SK-N-SH (cell line): ENCODE measurements at regions not wholly inside any gene's neighbourhood (a gene's known extent, or its start where the extent isn't known, plus 50 kb on each side); places are given as distances from the start of the nearest gene placed in this dataset.

Source experiments
- CTCF ChIA-PET: fragments of 300-600, 350-600 bp; formaldehyde crosslinking; extraction: SDS; loops from one replicate; lab custom pipeline; 2021; lab: Yijun Ruan, JAX
- POLR2A ChIA-PET: fragments of 350-600 bp; sonication (Branson Sonifier 250); formaldehyde crosslinking; extraction: SDS; loops from one replicate; lab custom pipeline; 2020; ENCODE audit warnings: antibody characterized with exemption, inconsistent platforms; lab: Yijun Ruan, JAX
- DNase-seq: peaks from one replicate; pipeline ENCODE4 v3.0.0; 2012
- H2AFZ ChIP-seq: fragments of 200-600 bp; sonication (generic); 2 replicates; pipeline ENCODE4 v1.8.1; 2016; ENCODE audit warnings: antibody characterized with exemption, mild to moderate bottlenecking, low read depth
- H3F3A ChIP-seq: fragments of 200-600 bp; sonication (generic); replicated peaks from 2 replicates; pipeline ENCODE3; 2016; ENCODE audit warnings: antibody characterized with exemption, mild to moderate bottlenecking; ENCODE audit not compliant: insufficient read depth
- H3K27ac ChIP-seq, 2 experiments: fragments of 200-500 bp in 1 of 2; fragments of 200-600 bp in 1 of 2; sonication (Bioruptor generic) in 1 of 2; sonication (generic), shearing (Covaris generic) in 1 of 2; 2 replicates each; pipeline versions ENCODE4 v1.5.1 to v1.6.1; 2014 to 2016; ENCODE audit warnings: low read depth in 2 of 2, inconsistent platforms in 1 of 2, low read length in 1 of 2, mild to moderate bottlenecking in 1 of 2, mixed read lengths in 1 of 2
- H3K27me3 ChIP-seq: fragments of 200-600 bp; sonication (generic), shearing (Covaris generic); 2 replicates; pipeline ENCODE4 v1.6.1; 2016; ENCODE audit warnings: mixed run types; ENCODE audit not compliant: insufficient read depth
- H3K36me3 ChIP-seq, 2 experiments: fragments of 200-500 bp in 1 of 2; fragments of 200-600 bp in 1 of 2; sonication (Bioruptor generic) in 1 of 2; sonication (generic) in 1 of 2; replicated peaks in 1 of 2; 2 replicates each; pipeline versions ENCODE3 to v1.5.1; 2014 to 2016; ENCODE audit warnings: low read length in 1 of 2, mild to moderate bottlenecking in 1 of 2; ENCODE audit not compliant: insufficient read depth in 2 of 2, control insufficient read depth in 1 of 2
- H3K4me1 ChIP-seq, 2 experiments: fragments of 200-500 bp in 1 of 2; fragments of 200-600 bp in 1 of 2; sonication (Bioruptor generic) in 1 of 2; sonication (generic), shearing (Covaris generic) in 1 of 2; 2 replicates each; pipeline versions ENCODE4 v1.5.1 to v1.6.1; 2014 to 2016; ENCODE audit warnings: low read depth in 1 of 2, low read length in 1 of 2, mixed run types in 1 of 2; ENCODE audit not compliant: insufficient read depth in 2 of 2, control insufficient read depth in 1 of 2
- H3K4me2 ChIP-seq: fragments of 200-600 bp; sonication (generic), shearing (Covaris generic); 2 replicates; pipeline ENCODE4 v1.6.1; 2017; ENCODE audit warnings: mixed run types
- H3K4me3 ChIP-seq, 2 experiments: fragments of 200-500 bp in 1 of 2; fragments of 200-600 bp in 1 of 2; sonication (Bioruptor generic) in 1 of 2; sonication (generic), shearing (Covaris generic) in 1 of 2; 2 replicates each; pipeline versions ENCODE4 v1.5.1 to v1.8.1; 2014 to 2016; ENCODE audit warnings: low read depth in 2 of 2, inconsistent platforms in 1 of 2, low read length in 1 of 2, mild to moderate bottlenecking in 1 of 2, mixed read lengths in 1 of 2, moderate library complexity in 1 of 2
- H3K79me2 ChIP-seq: fragments of 200-600 bp; sonication (generic); 2 replicates; pipeline ENCODE4 v1.8.1; 2017; ENCODE audit warnings: mild to moderate bottlenecking; ENCODE audit not compliant: insufficient read depth
- H3K9ac ChIP-seq: fragments of 200-600 bp; sonication (generic); 2 replicates; pipeline ENCODE4 v1.6.1; 2017; ENCODE audit warnings: mixed run types
- H3K9me2 ChIP-seq: fragments of 200-600 bp; sonication (generic); 2 replicates; pipeline ENCODE4 v1.6.1; 2017; ENCODE audit warnings: mixed run types
- H3K9me3 ChIP-seq: fragments of 200-600 bp; sonication (generic); 2 replicates; pipeline ENCODE4 v1.6.1; 2017; ENCODE audit warnings: mixed run types, mild to moderate bottlenecking, moderate library complexity
- H4K20me1 ChIP-seq: fragments of 200-600 bp; sonication (generic); 2 replicates; pipeline ENCODE4 v1.6.1; 2017; ENCODE audit warnings: mild to moderate bottlenecking, mixed run types; ENCODE audit not compliant: insufficient read depth
- CHD2 ChIP-seq: fragments of 150-350 bp; IDR thresholded peaks from 2 replicates; pipeline ENCODE4 v1.6.1; 2018; ENCODE audit warnings: low read length; ENCODE audit not compliant: partially characterized antibody
- ELF1 ChIP-seq: IDR thresholded peaks from 2 replicates; pipeline ENCODE4 v1.4.0; 2012
- EP300 ChIP-seq, 2 experiments: IDR thresholded peaks; 2 replicates each; pipeline versions ENCODE4 v1.4.0 to v1.6.1; 2012; ENCODE audit warnings: borderline replicate concordance in 1 of 2, low read depth in 1 of 2, low read length in 1 of 2
- FOXJ3 ChIP-seq: sonication (generic); formaldehyde crosslinking; IDR thresholded peaks from 2 replicates; pipeline ENCODE4 v1.5.1; 2020; ENCODE audit warnings: mild to moderate bottlenecking, missing genetic modification reagents
- GATA2 ChIP-seq: sonication (generic); formaldehyde crosslinking; IDR thresholded peaks from 2 replicates; pipeline ENCODE4 v1.5.0; 2020; ENCODE audit warnings: mild to moderate bottlenecking, missing genetic modification reagents
- IRF3 ChIP-seq: fragments of 150-350 bp; IDR thresholded peaks from 2 replicates; pipeline ENCODE4 v1.6.1; 2016; ENCODE audit warnings: mild to moderate bottlenecking, low read depth, low read length
- JUND ChIP-seq: IDR thresholded peaks from 2 replicates; pipeline ENCODE4 v1.4.0; 2012
- MAX ChIP-seq: IDR thresholded peaks from 2 replicates; pipeline ENCODE4 v1.4.0; 2012; ENCODE audit warnings: low read depth
- NFIC ChIP-seq: IDR thresholded peaks from 2 replicates; pipeline ENCODE4 v1.4.0; 2012; ENCODE audit warnings: borderline replicate concordance
- NRF1 ChIP-seq: IDR thresholded peaks from 2 replicates; pipeline ENCODE4 v1.6.1; 2012; ENCODE audit warnings: low read depth, mild to moderate bottlenecking, low read length
- RFX5 ChIP-seq: IDR thresholded peaks from 2 replicates; pipeline ENCODE4 v1.6.1; 2012; ENCODE audit warnings: mild to moderate bottlenecking, improper control_type of control experiment, low read length
- SMC3 ChIP-seq: IDR thresholded peaks from 2 replicates; pipeline ENCODE4 v1.6.1; 2012; ENCODE audit warnings: low read depth, low read length, improper control_type of control experiment
- TAF1 ChIP-seq: IDR thresholded peaks from 2 replicates; pipeline ENCODE4 v1.6.1; 2012; ENCODE audit warnings: low read depth, mild to moderate bottlenecking, low read length, moderate library complexity, borderline replicate concordance
- YY1 ChIP-seq: IDR thresholded peaks from 2 replicates; pipeline ENCODE4 v1.4.0; 2012; ENCODE audit warnings: low read depth, mild to moderate bottlenecking
- ZBTB33 ChIP-seq: IDR thresholded peaks from 2 replicates; pipeline ENCODE4 v1.4.0; 2012; ENCODE audit warnings: low read depth, borderline replicate concordance
- WGBS: methylation state at CpG from one replicate; pipeline ENCODE4 v1.1.6; 2017; ENCODE audit warnings: low lambda C conversion rate; 5-methylcytosine and 5-hydroxymethylcytosine counted together
- TF ChIP-seq, protein P1 (sequence below): IDR thresholded peaks from 2 replicates; pipeline ENCODE4; 2012

DNA sequence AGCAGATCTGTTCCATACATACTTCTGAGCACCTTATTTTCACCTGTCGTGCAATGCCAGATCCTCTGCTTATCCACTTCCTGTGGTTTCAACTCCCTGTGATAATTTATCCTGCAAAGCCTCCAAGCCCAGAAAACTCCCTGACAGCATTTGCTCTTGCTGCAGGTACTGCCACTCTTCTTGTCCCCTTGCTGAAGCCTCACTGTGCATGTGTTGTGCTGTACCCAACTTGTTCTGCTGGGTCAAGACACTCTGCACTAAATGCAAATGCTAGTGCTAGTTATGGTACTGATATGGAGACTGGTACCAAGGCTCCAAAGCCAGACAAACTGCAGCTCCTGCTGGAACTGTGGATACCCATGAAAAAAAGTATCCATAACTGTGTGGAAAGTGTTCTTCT, 315.4 kb upstream of the MIR17HG start:
- WGBS = 24% methylated on average over 1 of the region's 1 CpG
- ChIA-PET POLR2A (no interaction called here), CTCF (no interaction called here)
- H3K9me2 ChIP-seq = no peaks in the 10 kb centered on the region
- H3K27ac ChIP-seq = no peak overlapping the region
- DNase-seq = no peak
- no peaks in the 10 kb centered on the region for H3K79me2 ChIP-seq
- H3K36me3 ChIP-seq = no peaks in the 10 kb centered on the region
- H2AFZ ChIP-seq = no peak overlapping the region
- H3K4me3 ChIP-seq = no peak overlapping the region
- no peak overlapping the region for H3K4me2 ChIP-seq
- H3F3A ChIP-seq = no peaks in the 10 kb centered on the region
- H3K4me1 ChIP-seq = no peaks in the 10 kb centered on the region
- TF ChIP-seq JUND (no peak), TAF1 (no peak), FOXJ3 (CRISPR knock-in tag) (no peak), GATA2 (CRISPR knock-in tag) (no peak), ELF1 (no peak), NFIC (no peak), RFX5 (no peak), IRF3 (no peak), CHD2 (no peak), EP300 (IDR thresholded peaks at IDR 0.05; ENCODE audit: borderline replicate concordance in 1 of 2, low read depth in 1 of 2, low read length in 1 of 2) (no peak), MAX (no peak), ZBTB33 (no peak), YY1 (no peak), NRF1 (no peak)
- TF ChIP-seq, protein P1, sequence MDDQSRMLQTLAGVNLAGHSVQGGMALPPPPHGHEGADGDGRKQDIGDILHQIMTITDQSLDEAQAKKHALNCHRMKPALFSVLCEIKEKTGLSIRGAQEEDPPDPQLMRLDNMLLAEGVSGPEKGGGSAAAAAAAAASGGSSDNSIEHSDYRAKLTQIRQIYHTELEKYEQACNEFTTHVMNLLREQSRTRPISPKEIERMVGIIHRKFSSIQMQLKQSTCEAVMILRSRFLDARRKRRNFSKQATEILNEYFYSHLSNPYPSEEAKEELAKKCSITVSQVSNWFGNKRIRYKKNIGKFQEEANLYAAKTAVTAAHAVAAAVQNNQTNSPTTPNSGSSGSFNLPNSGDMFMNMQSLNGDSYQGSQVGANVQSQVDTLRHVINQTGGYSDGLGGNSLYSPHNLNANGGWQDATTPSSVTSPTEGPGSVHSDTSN = no peak
- H3K9ac ChIP-seq = no peak overlapping the region
- H4K20me1 ChIP-seq = no peaks in the 10 kb centered on the region
- no peaks in the 10 kb centered on the region for H3K9me3 ChIP-seq
- H3K27me3 ChIP-seq = no peaks in the 10 kb centered on the region

DNA sequence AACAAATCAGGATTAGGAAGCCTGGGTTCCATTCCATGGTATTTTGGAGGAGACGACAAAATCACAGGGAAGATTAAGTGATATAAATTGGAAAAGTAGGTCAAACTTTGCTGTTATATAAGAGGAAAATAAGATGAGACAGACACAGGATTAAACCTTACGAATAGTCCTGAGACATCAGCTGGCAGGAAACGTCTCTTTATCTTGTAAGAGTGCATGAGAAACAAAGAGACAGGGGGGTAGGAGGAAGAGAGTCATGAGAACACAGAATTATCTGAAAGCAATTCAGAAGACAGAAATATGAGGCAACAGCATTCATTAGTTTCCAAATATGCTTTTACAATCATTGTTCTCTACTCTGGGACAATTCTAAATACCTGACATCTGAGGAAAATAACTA, 310.6 kb upstream of the MIR17HG start:
- Histone ChIP-seq H3K4me1 (no peaks in the 10 kb centered on the region), H3K9me3 (no peaks in the 10 kb centered on the region), H4K20me1 (no peaks in the 10 kb centered on the region), H3K36me3 (no peaks in the 10 kb centered on the region), H3K4me2 (no peak overlapping the region), H3K9me2 (no peaks in the 10 kb centered on the region), H3K79me2 (no peaks in the 10 kb centered on the region), H3K27me3 (no peaks in the 10 kb centered on the region), H3K27ac (no peak overlapping the region), H3K4me3 (no peak overlapping the region), H2AFZ (no peak overlapping the region), H3K9ac (no peak overlapping the region), H3F3A (no peaks in the 10 kb centered on the region)
- ChIA-PET POLR2A (no interaction called here), CTCF (interaction anchor here (1.0 kb wide), 1 partner anchor 9 kb away, joined by 3 read pairs; no protein-coding TSS in a partner anchor)
- 44% methylated on average over 3 of the region's 3 CpGs for WGBS
- TF ChIP-seq SMC3 (no peak), IRF3 (no peak)
- DNase-seq = no peak
